Dendritic cell treated with granulocyte-macrophage colony-stimulating factor and Interleukin-4, amounts not matched to agents 40 ng/mL and 50 ng/mL, for 4 days (primary cell): ENCODE measurements at regions not wholly inside any gene's neighbourhood (a gene's known extent, or its start where the extent isn't known, plus 50 kb on each side); places are given as distances from the start of the nearest gene placed in this dataset.
A peak's percentile ranks its signal among the peaks of the same experiment; 100 is the strongest.

Experiments
- H3K27ac Mint-ChIP-seq: one replicate; pipeline ENCODE4 v1.8.0; 2022; ENCODE audit warnings: mild to moderate bottlenecking, mixed read lengths
- H3K27me3 Mint-ChIP-seq: one replicate; pipeline ENCODE4 v1.8.0; 2022; ENCODE audit warnings: mild to moderate bottlenecking, mixed read lengths
- H3K36me3 Mint-ChIP-seq: one replicate; pipeline ENCODE4 v1.8.0; 2022; ENCODE audit warnings: low read depth, mixed read lengths
- H3K4me1 Mint-ChIP-seq: one replicate; pipeline ENCODE4 v1.8.0; 2022; ENCODE audit warnings: low read depth, mixed read lengths
- H3K4me3 Mint-ChIP-seq: one replicate; pipeline ENCODE4 v1.8.0; 2022; ENCODE audit warnings: mild to moderate bottlenecking, moderate library complexity, mixed read lengths
- H3K9me3 Mint-ChIP-seq: one replicate; pipeline ENCODE4 v1.8.0; 2022; ENCODE audit warnings: mixed read lengths
- intact Hi-C: fragments of 100-400 bp; cut with micrococcal nuclease; formaldehyde crosslinking; loops from one replicate; pipeline ENCODE4 v1.15.0; 2022

GRCh38 chr14:71262441-71262840 is 355.2 kb downstream of the PCNX1 start:
- Mint-ChIP-seq H3K27ac (no peak overlapping the region), H3K27me3 (no peaks in the 10 kb centered on the region), H3K36me3 (peaks cover 11% of the 10 kb centered on the region), H3K4me1 (peaks cover 7% of the 10 kb centered on the region), H3K4me3 (no peak overlapping the region), H3K9me3 (peaks cover 47% of the 10 kb centered on the region)
- intact Hi-C loops, result no loop called here

- intact Hi-C loops, result no loop called here
- H3K9me3 Mint-ChIP-seq, result peaks cover 35% of the 10 kb centered on the region
- H3K4me1 Mint-ChIP-seq, result peaks cover 14% of the 10 kb centered on the region
- no peak overlapping the region for H3K27ac Mint-ChIP-seq
- no peak overlapping the region for H3K4me3 Mint-ChIP-seq
- no peaks in the 10 kb centered on the region for H3K27me3 Mint-ChIP-seq
- H3K36me3 Mint-ChIP-seq, result peaks cover 3% of the 10 kb centered on the region
Measured at GRCh38 chr14:71264260-71264659, 357.0 kb downstream of the PCNX1 start.

GRCh38 chr14:71267007-71267513 is 359.8 kb downstream of the PCNX1 start:
- H3K36me3 Mint-ChIP-seq, result no peaks in the 10 kb centered on the region

DNA sequence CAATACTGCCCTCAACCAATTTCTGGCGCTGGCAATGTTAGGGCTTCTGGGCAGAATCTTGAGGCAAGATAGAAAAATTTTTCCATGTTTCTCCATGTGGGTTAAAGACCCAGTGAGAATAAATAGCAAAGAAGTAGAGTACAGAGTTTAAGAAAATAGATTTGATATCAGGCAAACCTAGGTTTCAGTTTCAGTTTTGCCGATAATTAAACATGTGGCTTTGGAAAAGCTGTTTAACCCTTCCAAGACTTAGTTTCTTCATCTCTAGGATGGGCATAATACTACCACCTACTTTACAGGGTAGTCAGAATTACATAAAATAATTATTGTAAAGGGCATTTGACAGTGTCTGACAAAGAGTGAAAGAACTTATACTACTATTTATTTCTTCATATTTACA is 360.4 kb downstream of the PCNX1 start:
- peaks cover 7% of the 10 kb centered on the region for H3K4me1 Mint-ChIP-seq
- no peak overlapping the region for H3K27ac Mint-ChIP-seq
- peaks cover 28% of the 10 kb centered on the region for H3K9me3 Mint-ChIP-seq
- H3K36me3 Mint-ChIP-seq, result no peaks in the 10 kb centered on the region
- H3K27me3 Mint-ChIP-seq, result no peaks in the 10 kb centered on the region
- no peak overlapping the region for H3K4me3 Mint-ChIP-seq
- intact Hi-C loops, result no loop called here

More at GRCh38 chr14:71267007-71267513, 359.8 kb downstream of the PCNX1 start:
- H3K4me1 Mint-ChIP-seq, result peaks cover 7% of the 10 kb centered on the region
- H3K4me3 Mint-ChIP-seq, result no peak overlapping the region
- no peaks in the 10 kb centered on the region for H3K27me3 Mint-ChIP-seq
- no peak overlapping the region for H3K27ac Mint-ChIP-seq
- peaks cover 28% of the 10 kb centered on the region for H3K9me3 Mint-ChIP-seq
- intact Hi-C loops, result no loop called here

GRCh38 chr14:71270111-71270510 is 362.9 kb downstream of the PCNX1 start:
- Mint-ChIP-seq H3K4me1 (peaks cover 7% of the 10 kb centered on the region), H3K27me3 (no peaks in the 10 kb centered on the region), H3K9me3 (peaks cover 23% of the 10 kb centered on the region), H3K36me3 (no peaks in the 10 kb centered on the region), H3K4me3 (no peak overlapping the region), H3K27ac (no peak overlapping the region)
- intact Hi-C loops, result no loop called here

DNA sequence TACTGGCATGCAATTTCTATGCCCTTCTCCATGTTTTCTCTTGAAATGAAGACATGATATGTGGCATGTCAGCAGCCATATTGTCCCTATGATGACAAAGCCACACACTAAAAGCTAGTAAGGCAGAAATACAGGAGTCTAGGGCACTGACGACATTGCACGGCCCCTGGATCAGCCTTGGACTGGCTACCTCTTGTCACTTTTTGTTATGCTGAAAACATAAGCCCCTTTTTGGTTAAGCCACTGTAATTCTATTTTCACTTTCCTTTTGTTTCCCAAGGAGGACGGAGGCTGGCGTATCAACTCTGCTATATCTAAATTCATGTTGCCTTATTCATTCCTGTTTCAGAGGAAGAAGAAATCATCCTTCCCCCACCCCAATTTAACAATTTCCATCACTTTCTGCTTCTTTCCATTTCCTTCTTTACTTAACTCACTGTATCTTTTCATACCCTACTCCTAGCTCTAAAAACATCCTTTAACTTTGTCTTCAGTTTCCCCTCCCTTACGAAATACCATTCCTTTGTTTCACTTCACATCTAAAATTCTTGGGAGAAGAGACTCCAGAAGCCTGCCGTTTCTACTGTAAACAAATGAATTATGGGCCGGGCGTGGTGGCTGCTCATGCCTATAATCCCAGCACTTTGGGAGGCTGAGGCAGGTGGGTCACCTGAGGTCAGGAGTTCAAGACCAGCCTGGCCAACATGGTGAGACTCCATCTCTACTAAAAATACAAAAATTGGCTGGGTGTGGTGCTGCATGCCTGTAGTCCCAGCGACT is 364.1 kb downstream of the PCNX1 start:
- intact Hi-C loops, result no loop called here
- H3K4me1 Mint-ChIP-seq, result peaks cover 7% of the 10 kb centered on the region
- H3K36me3 Mint-ChIP-seq, result no peaks in the 10 kb centered on the region
- no peak overlapping the region for H3K27ac Mint-ChIP-seq
- peaks cover 18% of the 10 kb centered on the region for H3K9me3 Mint-ChIP-seq
- H3K27me3 Mint-ChIP-seq, result no peaks in the 10 kb centered on the region
- no peak overlapping the region for H3K4me3 Mint-ChIP-seq

DNA sequence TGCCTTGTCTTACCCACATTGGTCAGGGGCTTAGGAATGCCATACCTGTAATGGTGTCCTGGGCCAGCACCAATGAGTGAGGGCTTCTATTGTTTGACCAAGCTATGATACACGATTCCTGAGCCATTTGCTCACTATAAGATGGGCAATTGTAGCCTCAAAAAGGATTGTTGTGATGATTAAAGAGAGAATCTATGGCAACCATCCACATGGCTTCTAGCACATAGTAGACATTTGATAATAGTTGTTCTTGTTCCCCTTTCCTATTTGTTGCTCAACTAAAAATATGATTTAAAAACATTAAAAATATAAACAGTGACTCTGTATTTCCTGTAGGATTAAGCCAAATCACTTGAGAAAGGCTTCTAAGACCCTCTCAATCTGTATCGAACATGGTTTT is 366.1 kb downstream of the PCNX1 start:
- Mint-ChIP-seq H3K9me3 (peaks cover 15% of the 10 kb centered on the region), H3K36me3 (no peaks in the 10 kb centered on the region)

GRCh38 chr14:71284048-71284447 is 376.8 kb downstream of the PCNX1 start:
- intact Hi-C loops, result no loop called here
- no peaks in the 10 kb centered on the region for H3K4me1 Mint-ChIP-seq
- H3K27ac Mint-ChIP-seq, result no peak overlapping the region
- no peaks in the 10 kb centered on the region for H3K9me3 Mint-ChIP-seq
- no peaks in the 10 kb centered on the region for H3K36me3 Mint-ChIP-seq
- H3K4me3 Mint-ChIP-seq, result no peak overlapping the region
- peaks cover 2% of the 10 kb centered on the region for H3K27me3 Mint-ChIP-seq

More for the DNA sequence above, 366.1 kb downstream of the PCNX1 start:
- H3K27me3 Mint-ChIP-seq, result no peaks in the 10 kb centered on the region
- no peak overlapping the region for H3K4me3 Mint-ChIP-seq
- H3K27ac Mint-ChIP-seq, result no peak overlapping the region
- peaks cover 4% of the 10 kb centered on the region for H3K4me1 Mint-ChIP-seq
- intact Hi-C loops, result no loop called here

DNA sequence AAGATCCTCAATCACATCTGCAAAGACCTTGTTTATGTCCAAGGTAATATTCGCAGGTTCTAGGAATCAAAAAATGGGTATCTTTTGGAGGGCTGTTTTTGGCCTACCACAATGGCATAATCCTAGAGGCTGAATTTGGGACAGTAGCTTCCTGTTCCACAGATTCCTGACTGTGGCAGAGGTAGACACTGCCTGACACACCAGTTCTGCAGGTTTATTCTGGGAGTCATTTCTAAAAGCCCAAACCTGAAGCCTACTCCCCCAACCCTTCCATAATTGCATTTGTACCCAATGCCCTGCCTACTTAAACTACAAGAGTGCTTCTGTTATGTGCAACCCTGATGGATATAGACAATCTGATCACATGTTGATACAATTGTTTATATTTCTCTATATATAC is 378.9 kb downstream of the PCNX1 start:
- Mint-ChIP-seq H3K27ac (no peak overlapping the region), H3K27me3 (peaks cover 2% of the 10 kb centered on the region), H3K9me3 (no peaks in the 10 kb centered on the region), H3K4me3 (no peak overlapping the region), H3K36me3 (no peaks in the 10 kb centered on the region), H3K4me1 (peaks cover 5% of the 10 kb centered on the region)
- intact Hi-C loops, result no loop called here

DNA sequence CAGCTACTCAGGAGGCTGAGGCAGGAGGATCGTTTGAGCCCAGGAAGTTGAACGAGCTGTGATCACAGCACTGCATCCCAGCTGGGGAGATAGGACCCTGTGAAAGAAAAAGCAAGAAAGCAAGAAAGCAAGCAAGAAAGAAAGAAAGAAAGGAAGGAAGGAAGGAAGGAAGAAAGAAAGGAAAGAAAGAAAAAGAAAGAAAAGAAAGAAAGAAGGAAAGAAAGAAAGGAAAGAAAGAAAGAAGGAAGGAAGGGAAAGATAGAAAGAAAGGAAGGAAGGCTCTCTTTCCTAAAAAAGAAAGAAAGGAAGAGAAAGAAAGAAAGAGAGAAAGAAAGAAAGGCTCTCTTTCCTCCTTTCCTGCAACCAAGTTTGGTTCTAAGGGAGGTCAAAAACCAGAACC is 380.3 kb downstream of the PCNX1 start:
- no peak overlapping the region for H3K4me3 Mint-ChIP-seq

GRCh38 chr14:71289536-71289935 is 382.3 kb downstream of the PCNX1 start:
- H3K27ac Mint-ChIP-seq, result no peak overlapping the region
- peaks cover 5% of the 10 kb centered on the region for H3K4me1 Mint-ChIP-seq
- intact Hi-C loops, result no loop called here
- no peaks in the 10 kb centered on the region for H3K9me3 Mint-ChIP-seq
- H3K27me3 Mint-ChIP-seq, result peaks cover 2% of the 10 kb centered on the region
- no peak overlapping the region for H3K4me3 Mint-ChIP-seq
- H3K36me3 Mint-ChIP-seq, result no peaks in the 10 kb centered on the region

More for the DNA sequence above, 380.3 kb downstream of the PCNX1 start:
- H3K27me3 Mint-ChIP-seq, result peaks cover 2% of the 10 kb centered on the region
- H3K4me1 Mint-ChIP-seq, result peaks cover 5% of the 10 kb centered on the region
- no peaks in the 10 kb centered on the region for H3K36me3 Mint-ChIP-seq
- H3K9me3 Mint-ChIP-seq, result no peaks in the 10 kb centered on the region
- peak overlapping the region; percentile 4 for H3K27ac Mint-ChIP-seq
- intact Hi-C loops, result no loop called here

GRCh38 chr14:71290301-71290700 is 383.0 kb downstream of the PCNX1 start:
- peaks cover 5% of the 10 kb centered on the region for H3K4me1 Mint-ChIP-seq
- peak overlapping the region; percentile 68 for H3K27ac Mint-ChIP-seq
- intact Hi-C loops, result no loop called here
- peaks cover 2% of the 10 kb centered on the region for H3K27me3 Mint-ChIP-seq
- no peaks in the 10 kb centered on the region for H3K9me3 Mint-ChIP-seq
- no peak overlapping the region for H3K4me3 Mint-ChIP-seq
- H3K36me3 Mint-ChIP-seq, result no peaks in the 10 kb centered on the region

GRCh38 chr14:71290960-71291466 is 383.8 kb downstream of the PCNX1 start:
- Mint-ChIP-seq H3K4me1 (peaks cover 5% of the 10 kb centered on the region), H3K27ac (peak overlapping the region; percentile 68), H3K36me3 (no peaks in the 10 kb centered on the region), H3K4me3 (no peak overlapping the region), H3K9me3 (no peaks in the 10 kb centered on the region), H3K27me3 (peaks cover 2% of the 10 kb centered on the region)
- intact Hi-C loops, result no loop called here

DNA sequence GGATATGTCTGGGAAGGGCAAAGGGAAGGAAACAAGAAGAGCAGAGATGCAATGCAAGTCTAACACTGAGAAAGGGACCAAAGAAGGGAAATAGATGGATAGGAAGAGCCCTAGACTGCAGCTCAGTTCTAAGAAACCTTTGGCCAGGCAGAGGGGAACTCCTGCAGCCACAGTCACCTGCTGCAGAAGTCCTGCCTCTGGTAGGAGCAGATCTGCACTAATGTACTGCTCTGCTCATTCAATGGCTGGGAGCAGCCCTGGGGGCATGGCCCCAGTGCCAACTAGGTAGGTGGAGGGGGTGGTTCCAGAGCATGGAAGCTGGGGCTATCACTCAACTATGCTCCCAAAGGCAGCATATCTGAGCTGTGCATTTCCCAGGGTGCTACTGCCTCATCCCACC is 388.9 kb downstream of the PCNX1 start:
- intact Hi-C loops, result no loop called here
- H3K4me1 Mint-ChIP-seq, result no peaks in the 10 kb centered on the region
- no peak overlapping the region for H3K4me3 Mint-ChIP-seq
- H3K36me3 Mint-ChIP-seq, result no peaks in the 10 kb centered on the region
- no peaks in the 10 kb centered on the region for H3K9me3 Mint-ChIP-seq
- H3K27ac Mint-ChIP-seq, result no peak overlapping the region
- H3K27me3 Mint-ChIP-seq, result no peaks in the 10 kb centered on the region
